ENCODE measurements at regions not wholly inside any gene's neighbourhood (a gene's known extent, or its start where the extent isn't known, plus 50 kb on each side); places are given as distances from the start of the nearest gene placed in this dataset.
A peak's percentile ranks its signal among the peaks of the same experiment; 100 is the strongest.
"Not testable (repeated sequence)": the region's sequence is repeated elsewhere in the genome, so short reads cannot be mapped to it uniquely, and the experiment has no call there.

DNA sequence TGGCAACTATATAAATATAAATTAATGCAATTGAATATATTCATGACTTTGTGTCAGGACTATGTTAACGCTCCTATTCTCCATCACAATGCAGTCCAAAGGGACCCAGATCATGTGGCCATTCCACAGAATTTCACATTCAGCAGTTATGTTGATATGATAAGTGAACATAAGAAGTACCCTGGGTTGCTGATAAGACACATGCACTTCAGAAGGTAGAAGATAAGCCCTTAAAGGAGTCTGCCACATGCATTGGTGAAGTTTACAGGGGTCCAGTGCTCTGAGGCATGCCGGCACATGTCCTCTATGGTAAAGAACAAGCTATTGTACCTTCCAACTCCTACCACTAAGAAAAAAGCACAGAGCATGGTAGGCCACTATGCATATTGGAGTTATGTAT lies 76.4 kb downstream of the PHAX start:
- DNase-seq (ENCODE audit: low read depth), result no peak

DNA sequence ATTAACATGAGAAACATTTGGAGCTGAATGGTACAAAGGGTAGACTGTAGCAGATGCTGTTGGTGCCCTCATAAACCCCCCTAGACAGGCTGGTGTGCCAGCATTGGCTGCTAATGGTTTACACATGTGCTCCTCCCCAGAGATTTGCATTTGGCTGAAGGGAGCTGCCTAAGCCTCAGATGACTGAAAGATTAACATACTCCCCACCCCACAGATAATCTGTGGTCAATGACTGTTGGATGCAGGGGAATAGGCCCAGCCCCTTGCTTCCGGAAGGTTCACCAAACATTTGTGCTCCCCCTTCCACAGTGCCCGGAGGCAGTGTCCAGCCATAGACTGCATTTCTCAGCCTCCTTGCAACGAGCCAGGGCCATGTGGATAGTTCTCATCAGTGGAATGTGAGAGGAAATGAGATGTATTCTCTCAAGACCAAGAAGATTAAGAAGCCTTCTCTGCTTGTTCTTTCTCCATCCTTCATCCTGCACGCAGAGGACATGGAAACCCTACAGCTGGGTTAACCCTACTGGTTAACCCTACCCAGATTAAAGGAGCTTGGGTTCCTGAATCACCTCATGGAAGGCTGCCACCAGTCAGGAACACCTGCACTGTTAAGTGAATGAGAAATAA lies 79.6 kb downstream of the PHAX start:
- peak; percentile 65 for DNase-seq (ENCODE audit: low read depth)

DNA sequence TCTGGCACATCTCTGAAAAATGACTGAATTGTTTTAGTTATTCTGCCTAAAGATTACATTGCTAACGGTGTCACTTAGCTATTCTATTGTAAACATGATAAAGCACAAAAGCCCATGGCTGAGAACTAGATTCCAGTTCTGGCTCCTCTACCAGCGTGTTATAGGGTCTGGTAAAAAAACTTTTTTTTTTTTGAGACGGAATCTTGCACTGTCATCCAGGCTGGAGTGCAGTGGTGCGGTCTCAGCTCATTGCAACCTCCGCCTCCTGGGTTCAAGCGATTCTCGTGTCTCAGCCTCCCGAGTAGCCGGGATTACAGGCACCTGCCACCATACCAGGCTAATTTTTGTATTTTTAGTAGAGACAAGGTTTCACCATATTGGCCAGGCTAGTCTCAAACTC lies 80.6 kb downstream of the PHAX start:
- DNase-seq (ENCODE audit: low read depth), result not testable (repeated sequence)

DNA sequence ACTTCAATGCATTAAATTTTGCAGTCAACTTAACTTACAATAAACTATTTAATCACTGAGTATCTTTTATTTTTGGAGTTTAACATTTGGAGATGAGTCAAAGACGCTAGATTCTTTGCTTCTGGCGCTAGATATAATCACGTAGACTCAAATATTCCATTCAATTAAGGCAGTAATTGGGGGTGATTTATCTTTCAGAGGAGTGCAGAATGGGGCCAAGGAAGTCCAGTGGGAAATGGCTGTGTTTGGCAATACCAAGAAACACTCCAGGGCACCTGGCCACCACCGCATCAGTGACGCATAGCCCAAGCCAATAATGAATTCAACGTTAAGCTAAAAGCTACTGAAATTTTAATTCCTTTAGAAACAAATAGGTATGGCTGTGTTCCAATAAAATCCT lies 81.2 kb downstream of the PHAX start:
- no peak for DNase-seq (ENCODE audit: low read depth)

DNA sequence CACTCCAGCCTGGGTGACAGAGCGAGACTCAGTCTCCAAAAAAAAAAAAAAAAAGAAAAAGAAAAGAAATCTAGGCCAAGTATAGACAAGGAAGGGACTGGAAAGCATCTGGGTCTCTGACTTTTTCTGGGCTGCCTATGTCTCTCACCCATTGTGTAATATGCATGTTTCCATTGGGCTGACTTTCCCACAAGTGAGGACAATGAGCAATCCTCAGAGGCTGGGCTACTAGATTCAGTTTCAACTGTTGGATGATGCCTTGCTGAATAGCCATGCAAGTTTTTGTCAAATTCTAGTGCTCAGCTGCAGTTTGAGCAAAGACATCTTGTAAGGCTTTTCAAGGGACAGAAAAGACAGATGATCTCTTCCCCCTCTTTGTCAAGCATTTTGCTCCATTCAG lies 82.1 kb downstream of the PHAX start:
- no peak for DNase-seq (ENCODE audit: low read depth)

- DNase-seq (ENCODE audit: low read depth), result no peak
Measured at GRCh38 chr5:126683912-126684311, 83.2 kb downstream of the PHAX start.

- not testable (repeated sequence) for DNase-seq (ENCODE audit: low read depth)
Measured at GRCh38 chr5:126684656-126685442, 84.1 kb downstream of the PHAX start.

DNA sequence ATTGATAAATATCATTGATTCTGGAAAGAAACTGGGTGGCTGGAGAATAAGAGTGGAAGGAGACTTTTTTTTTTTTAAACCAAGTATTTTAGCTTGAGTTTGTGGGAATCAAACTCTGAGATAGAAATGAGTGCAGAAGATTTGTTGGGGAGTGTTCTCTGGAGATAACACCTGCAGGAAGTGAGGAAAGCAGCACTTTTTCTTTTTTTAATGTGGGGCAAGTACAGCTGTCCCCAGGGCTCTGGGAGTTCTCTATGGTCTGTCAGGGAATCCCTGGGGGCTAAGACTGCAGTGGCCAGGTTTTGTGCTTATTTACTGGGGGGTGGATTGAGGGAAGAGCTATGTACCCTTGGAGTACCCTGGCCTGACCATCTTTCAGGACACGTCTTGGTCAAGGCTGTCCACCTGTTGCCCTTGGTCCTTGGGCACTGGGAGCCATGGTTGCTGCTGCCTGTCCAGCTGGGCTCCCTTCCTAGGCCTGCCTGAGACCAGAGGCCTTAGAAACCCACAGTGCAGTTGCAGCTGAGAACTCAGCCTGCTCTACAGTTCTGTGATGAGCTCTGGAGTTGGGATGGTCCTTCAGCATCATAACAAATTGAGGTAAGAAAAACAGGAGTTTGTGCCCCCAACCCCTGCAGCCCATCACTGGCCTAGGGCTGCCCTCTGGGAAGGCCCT lies 85.8 kb downstream of the PHAX start:
- no peak for DNase-seq (ENCODE audit: low read depth)

- no peak for DNase-seq (ENCODE audit: low read depth)
Measured at GRCh38 chr5:126692971-126693370, 84.0 kb upstream of the LMNB1 start.

DNA sequence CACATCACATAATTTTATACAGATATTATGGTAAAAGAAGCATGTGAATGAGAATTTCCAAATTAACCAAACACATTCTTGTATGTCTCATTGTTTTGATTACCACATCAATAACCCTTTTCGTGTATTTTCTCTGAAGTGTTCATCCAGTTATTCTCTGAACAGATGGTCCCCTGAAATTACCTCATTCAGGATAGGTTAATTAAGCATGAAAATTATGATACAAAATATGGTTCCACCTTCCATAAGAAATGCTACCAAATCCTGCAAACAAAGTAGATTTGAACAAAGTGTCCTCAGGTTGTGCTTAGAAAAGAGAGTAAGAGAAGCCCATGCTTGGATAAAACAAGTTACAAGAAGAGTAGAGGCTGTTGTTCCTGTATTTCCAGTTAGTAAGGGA lies 83.1 kb upstream of the LMNB1 start:
- no peak for DNase-seq (ENCODE audit: low read depth)

DNA sequence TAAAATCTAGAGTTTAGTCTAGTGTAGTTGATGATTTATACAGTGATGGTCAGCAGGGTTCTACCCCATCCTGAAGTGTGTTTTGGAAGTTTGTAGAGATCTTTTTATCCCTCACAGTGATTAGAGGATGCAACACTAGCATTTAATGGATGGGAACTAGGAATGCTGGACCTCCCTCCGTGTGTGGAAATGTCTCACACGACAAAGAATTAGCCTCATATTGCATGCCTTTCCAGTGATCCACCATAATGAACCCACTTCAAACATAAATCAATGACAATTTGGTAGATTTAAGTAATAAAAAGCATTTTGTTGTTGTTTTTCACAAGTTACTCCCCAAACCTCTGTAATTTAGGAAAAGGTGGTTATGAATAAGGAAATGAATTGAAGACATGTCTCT lies 82.5 kb upstream of the LMNB1 start:
- no peak for DNase-seq (ENCODE audit: low read depth)

- no peak for DNase-seq (ENCODE audit: low read depth)
Measured at GRCh38 chr5:126695091-126695490, 81.8 kb upstream of the LMNB1 start.

DNA sequence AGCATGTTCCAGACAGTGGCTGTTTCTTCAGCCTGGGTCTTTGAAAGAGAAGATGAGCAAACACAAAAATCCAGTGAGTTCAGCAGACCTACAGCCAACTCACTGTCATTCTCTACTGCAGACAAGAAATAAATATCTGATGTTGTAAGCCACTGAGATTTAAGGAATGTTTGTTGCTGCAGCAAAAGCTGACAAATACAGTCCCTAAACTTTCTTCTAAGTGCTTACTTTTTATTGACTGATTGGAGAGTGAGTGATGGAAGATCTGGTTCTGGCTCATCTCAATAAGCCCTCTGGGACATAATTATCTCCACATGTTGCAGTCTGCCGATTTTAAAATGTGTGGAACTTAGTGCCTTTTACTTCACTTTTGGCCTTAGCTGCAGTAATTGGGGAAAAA lies 69.9 kb upstream of the LMNB1 start:
- DNase-seq (ENCODE audit: low read depth), result no peak

GRCh38 chr5:126715765-126716164 lies 61.2 kb upstream of the LMNB1 start:
- DNase-seq (ENCODE audit: low read depth), result no peak

GRCh38 chr5:126716861-126717260 lies 60.1 kb upstream of the LMNB1 start:
- DNase-seq (ENCODE audit: low read depth), result no peak

DNA sequence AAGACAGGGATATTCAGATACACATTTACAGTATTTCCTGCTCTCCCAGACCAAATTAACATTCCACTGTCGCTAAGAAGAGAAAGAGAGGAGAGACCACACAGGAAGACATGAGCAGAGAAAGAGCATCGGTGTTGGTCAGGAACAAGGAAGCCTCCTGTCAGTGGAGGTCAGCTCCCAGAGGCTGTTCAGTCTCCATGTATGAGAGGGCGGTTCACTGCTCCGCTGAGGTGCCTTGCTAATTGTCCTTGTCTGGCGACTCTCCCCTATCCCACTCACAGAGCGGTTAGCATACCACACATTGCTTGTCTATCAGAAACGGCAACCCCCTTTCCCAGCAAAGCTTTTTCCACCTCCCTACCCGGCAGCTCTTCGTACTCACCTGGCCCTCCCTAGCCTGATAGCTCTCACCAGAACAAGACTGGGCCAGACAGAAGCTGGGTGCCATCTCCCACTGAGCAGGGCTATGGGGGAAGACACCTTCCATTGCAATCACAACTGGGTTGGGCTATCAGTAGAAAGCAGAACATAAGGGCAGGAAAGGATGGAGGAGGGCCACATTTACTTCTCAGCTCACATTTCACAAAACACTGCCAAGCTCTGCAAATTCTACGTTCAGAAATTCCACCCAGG lies 58.6 kb upstream of the LMNB1 start:
- no peak for DNase-seq (ENCODE audit: low read depth)

DNA sequence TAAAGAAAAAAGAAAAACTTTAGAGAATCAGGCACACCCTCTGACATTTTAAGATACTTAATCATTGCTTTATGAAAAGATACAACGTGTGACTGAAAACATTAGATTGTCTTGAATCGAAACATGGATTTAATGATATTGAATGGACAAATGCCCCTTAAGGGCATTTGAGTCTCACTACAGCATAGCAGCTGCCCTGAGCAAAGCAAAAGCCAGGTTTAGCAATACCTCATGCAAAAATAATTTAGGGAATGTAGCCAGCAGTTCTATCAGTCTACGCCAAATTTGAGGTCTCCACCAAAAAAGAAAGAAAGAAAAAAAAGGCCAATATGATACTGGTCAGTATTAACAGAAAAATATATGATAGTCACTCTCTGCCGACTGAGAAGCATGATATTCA lies 56.6 kb upstream of the LMNB1 start:
- no peak for DNase-seq (ENCODE audit: low read depth)

DNA sequence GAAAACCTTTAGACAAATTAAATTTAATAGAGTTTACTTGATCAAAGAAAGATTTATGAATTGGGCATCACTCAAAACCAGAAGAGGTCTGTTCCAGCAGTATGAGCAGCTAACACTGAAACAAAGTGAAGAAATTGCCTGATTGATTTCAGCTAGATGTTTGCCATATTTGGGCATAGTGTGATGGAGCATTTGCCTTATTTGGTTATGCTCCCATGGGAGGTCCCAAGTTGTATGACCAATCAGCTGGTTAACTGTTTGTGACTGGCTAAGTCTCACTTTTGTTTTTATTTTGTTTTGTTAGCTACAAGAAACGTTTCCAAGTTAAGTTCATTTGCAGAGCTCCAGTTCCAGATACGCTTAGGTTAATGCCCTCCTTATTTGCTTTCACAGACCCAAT lies 53.3 kb upstream of the LMNB1 start:
- no peak for DNase-seq (ENCODE audit: low read depth)
